A549 (cell line): ENCODE measurements at regions not wholly inside any gene's neighbourhood (a gene's known extent, or its start where the extent isn't known, plus 50 kb on each side); places are given as distances from the start of the nearest gene placed in this dataset.

Experiments used
- ATAC-seq, 2 experiments: fragments of 200-7000 bp in 1 of 2; fragments of >200 bp in 1 of 2; cut with Nextera tagmentation in 1 of 2; cut with Tn5 transposase in 1 of 2; 3 replicates each; pipeline versions ENCODE4 v1.8.0 to v1.9.1; 2018 to 2020; ENCODE audit warnings: mild to moderate bottlenecking in 1 of 2, moderate library complexity in 1 of 2
- CTCF ChIA-PET: fragments of 300-600 bp; sonication (Branson Sonifier 250); formaldehyde crosslinking; extraction: SDS; loops from one replicate; lab custom pipeline; 2021; ENCODE audit warnings: antibody characterized with exemption, inconsistent platforms; lab: Yijun Ruan, JAX
- POLR2A ChIA-PET: fragments of 350-600 bp; formaldehyde crosslinking; extraction: SDS; loops from one replicate; lab custom pipeline; 2021; ENCODE audit warnings: antibody characterized with exemption, inconsistent platforms; lab: Yijun Ruan, JAX
- DNase-seq, 2 experiments: peaks; one replicate each; pipeline versions ENCODE4 v3.0.0 to v3.0.0-alpha.2; 2011 to 2016; ENCODE audit warnings: low read depth in 1 of 2, low spot score in 1 of 2
- FAIRE-seq: peaks from 2 replicates; lab custom pipeline; 2011; peaks lifted over from hg19 to GRCh38; lab: Jason Lieb, UNC
- H3K27ac ChIP-seq, 2 experiments: fragments of >200 bp; sonication (Bioruptor Twin); formaldehyde crosslinking; 3 replicates each; pipeline ENCODE4 v1.5.1; 2016 to 2017
- H3K4me1 ChIP-seq: fragments of >200 bp; sonication (Bioruptor Twin); formaldehyde crosslinking; 3 replicates; pipeline ENCODE4 v1.6.1; 2016
- H3K4me2 ChIP-seq: fragments of >200 bp; sonication (Bioruptor Twin); formaldehyde crosslinking; 3 replicates; pipeline ENCODE4 v1.6.1; 2016
- H3K4me3 ChIP-seq: fragments of >200 bp; sonication (Bioruptor Twin); formaldehyde crosslinking; 3 replicates; pipeline ENCODE4 v1.5.1; 2016
- H3K9me3 ChIP-seq: fragments of >200 bp; sonication (Bioruptor Twin); formaldehyde crosslinking; 3 replicates; pipeline ENCODE4 v1.6.1; 2016
- CBX2 ChIP-seq: fragments of 200-600 bp; sonication (generic); IDR thresholded peaks from 2 replicates; pipeline ENCODE4 v1.6.1; 2016; ENCODE audit warnings: low read depth, mild to moderate bottlenecking, borderline replicate concordance
- CHD4 ChIP-seq: fragments of 200-600 bp; sonication (generic); IDR thresholded peaks from 2 replicates; pipeline ENCODE4 v1.6.1; 2016; ENCODE audit warnings: antibody characterized with exemption, mild to moderate bottlenecking, borderline replicate concordance
- ESRRA ChIP-seq: fragments of 150-350 bp; IDR thresholded peaks from 2 replicates; pipeline ENCODE4 v1.6.1; 2014; ENCODE audit warnings: mild to moderate bottlenecking, low read length, borderline replicate concordance
- FOSB ChIP-seq: fragments of 250-450 bp; sonication (Bioruptor Pico); IDR thresholded peaks from 2 replicates; pipeline ENCODE4 v1.5.0; 2020; ENCODE audit warnings: mild to moderate bottlenecking, moderate library complexity
- GATA3 ChIP-seq: IDR thresholded peaks from 2 replicates; pipeline ENCODE4 v1.6.1; 2012; ENCODE audit warnings: borderline replicate concordance
- HDAC2 ChIP-seq: fragments of 200-600 bp; sonication (generic); IDR thresholded peaks from 2 replicates; pipeline ENCODE4 v1.6.1; 2016
- HEYL ChIP-seq: fragments of 250-450 bp; sonication (Bioruptor Pico); IDR thresholded peaks from 2 replicates; pipeline ENCODE4 v1.8.0; 2021; ENCODE audit warnings: mild to moderate bottlenecking, moderate library complexity
- HOXB5 ChIP-seq: fragments of 250-450 bp; sonication (Bioruptor Pico); IDR thresholded peaks from 2 replicates; pipeline ENCODE4 v1.5.0; 2020; ENCODE audit warnings: mild to moderate bottlenecking, moderate library complexity
- JUNB ChIP-seq: fragments of >200 bp; sonication (Bioruptor Twin); formaldehyde crosslinking; IDR thresholded peaks from 2 replicates; pipeline ENCODE4 v1.6.1; 2016
- MAFK ChIP-seq: fragments of 450-650 bp; IDR thresholded peaks from 2 replicates; pipeline ENCODE4 v1.6.1; 2014; ENCODE audit not compliant: partially characterized antibody
- MAZ ChIP-seq: fragments of 150-350 bp; IDR thresholded peaks from 2 replicates; pipeline ENCODE4 v1.6.1; 2014; ENCODE audit warnings: antibody characterized with exemption, low read depth, low read length, borderline replicate concordance
- NR3C1 ChIP-seq: fragments of >200 bp; sonication (Bioruptor Twin); formaldehyde crosslinking; IDR thresholded peaks from 3 replicates; pipeline ENCODE4 v1.6.1; 2017
- POLR2A ChIP-seq: IDR thresholded peaks from 2 replicates; pipeline ENCODE4 v1.6.1; 2012; ENCODE audit warnings: mild to moderate bottlenecking, low read length
- RARB ChIP-seq: fragments of 250-450 bp; sonication (Bioruptor Pico); IDR thresholded peaks from 2 replicates; pipeline ENCODE4 v1.8.0; 2021; ENCODE audit warnings: mild to moderate bottlenecking, moderate library complexity
- RCOR1 ChIP-seq: fragments of 150-350 bp; IDR thresholded peaks from 2 replicates; pipeline ENCODE4 v1.6.1; 2014; ENCODE audit warnings: antibody characterized with exemption, low read length, low read depth
- REST ChIP-seq: fragments of 200-600 bp; sonication (generic); IDR thresholded peaks from 2 replicates; pipeline ENCODE4 v1.6.1; 2016; ENCODE audit warnings: antibody characterized with exemption, mild to moderate bottlenecking, moderate library complexity
- RFX5 ChIP-seq: fragments of 450-650 bp; IDR thresholded peaks from 2 replicates; pipeline ENCODE4 v1.7.1; 2014; ENCODE audit warnings: antibody characterized with exemption, mild to moderate bottlenecking, moderate library complexity
- SMC3 ChIP-seq: fragments of >200 bp; sonication (Bioruptor Twin); formaldehyde crosslinking; IDR thresholded peaks from 3 replicates; pipeline ENCODE4 v1.6.1; 2018; ENCODE audit warnings: inconsistent platforms
- TFCP2L1 ChIP-seq: fragments of 250-450 bp; sonication (Bioruptor Pico); IDR thresholded peaks from 2 replicates; pipeline ENCODE4 v1.5.0; 2021; ENCODE audit warnings: mild to moderate bottlenecking
- TP53 ChIP-seq: fragments of 250-450 bp; sonication (Bioruptor Pico); IDR thresholded peaks from 2 replicates; pipeline ENCODE4 v1.5.0; 2021; ENCODE audit warnings: mild to moderate bottlenecking, moderate library complexity
- USF2 ChIP-seq: fragments of 450-650 bp; IDR thresholded peaks from 2 replicates; pipeline ENCODE4 v1.6.1; 2014; ENCODE audit warnings: antibody characterized with exemption
- ZFP36 ChIP-seq: fragments of 450-650 bp; IDR thresholded peaks from 2 replicates; pipeline ENCODE4 v1.6.1; 2014; ENCODE audit warnings: borderline replicate concordance; ENCODE audit not compliant: partially characterized antibody
- WGBS: methylation state at CpG from one replicate; pipeline ENCODE4 v1.1.6; 2017; ENCODE audit errors: missing lambda C conversion rate; 5-methylcytosine and 5-hydroxymethylcytosine counted together
- TF ChIP-seq, protein P1 (sequence below): fragments of 150-350 bp; IDR thresholded peaks from 2 replicates; pipeline ENCODE4 v1.6.1; 2014; ENCODE audit warnings: low read depth, mild to moderate bottlenecking, low read length
- TF ChIP-seq, protein P2 (sequence below): IDR thresholded peaks from 2 replicates; pipeline ENCODE4 v1.6.1; 2012
- TF ChIP-seq, protein P3 (sequence below): fragments of 250-450 bp; sonication (Bioruptor Pico); IDR thresholded peaks from 2 replicates; pipeline ENCODE4 v1.5.0; 2021; ENCODE audit warnings: mild to moderate bottlenecking, moderate library complexity, borderline replicate concordance

DNA sequence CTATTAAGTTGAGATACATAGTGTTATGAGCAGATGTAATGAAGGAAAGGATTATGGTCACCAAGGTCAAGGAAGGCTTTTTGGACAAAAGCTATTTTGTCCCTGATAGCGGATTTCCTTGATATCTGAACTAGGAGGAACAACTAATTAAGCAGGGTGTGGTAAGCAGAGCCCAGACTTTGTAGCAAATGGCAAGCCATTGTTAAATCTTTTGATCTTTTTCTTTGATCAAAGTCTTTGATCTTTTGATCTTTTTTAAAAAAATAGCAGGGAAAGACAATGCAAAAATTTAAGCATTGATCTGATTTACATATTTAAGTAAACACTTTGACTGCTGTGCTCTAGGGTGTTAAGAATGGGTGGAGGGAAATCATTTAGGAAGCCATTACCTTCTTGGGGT is 1242.0 kb downstream of the MAT2B start:
- H3K9me3 ChIP-seq: no peaks in the 10 kb centered on the region
- no peak for ATAC-seq
- ChIA-PET POLR2A (no interaction called here), CTCF (no interaction called here)
- H3K4me3 ChIP-seq: no peak overlapping the region
- H3K27ac ChIP-seq: no peak overlapping the region
- no peak for DNase-seq
- whole genome bisulfite sequencing: 0% methylated on average over 1 of the region's 1 CpG
- TF ChIP-seq RFX5 (no peak), NR3C1 (no peak), RCOR1 (no peak), GATA3 (no peak), HDAC2 (no peak), TP53 (no peak), ESRRA (no peak), RARB (CRISPR knock-in tag) (no peak), CBX2 (no peak), CHD4 (no peak), HEYL (CRISPR knock-in tag) (no peak), JUNB (no peak)
- peak; percentile 67 for FAIRE-seq
- H3K4me1 ChIP-seq: no peaks in the 10 kb centered on the region
- H3K4me2 ChIP-seq: no peak overlapping the region

DNA sequence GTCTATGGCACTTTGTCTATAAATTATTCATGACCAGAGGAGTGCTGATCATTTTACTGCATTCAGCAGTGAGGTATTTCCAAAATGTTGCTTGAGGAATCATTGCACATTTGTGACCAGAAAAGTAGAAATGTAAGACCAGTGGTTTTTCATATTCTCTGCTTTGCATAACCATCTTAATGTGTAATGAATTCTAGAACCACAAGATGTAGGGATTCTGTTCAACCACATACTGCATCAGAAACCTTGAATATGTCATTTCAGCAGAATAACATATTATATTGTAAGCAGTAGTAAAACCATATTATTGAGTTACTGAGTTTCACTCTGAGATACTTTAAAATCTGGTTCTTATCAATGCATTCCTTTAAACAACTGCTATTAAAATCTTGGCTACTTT is 1243.4 kb downstream of the MAT2B start:
- H3K4me3 ChIP-seq: no peak overlapping the region
- no peak for FAIRE-seq
- H3K4me1 ChIP-seq: no peaks in the 10 kb centered on the region
- ChIA-PET POLR2A (no interaction called here), CTCF (no interaction called here)
- TF ChIP-seq HOXB5: no peak
- TF ChIP-seq ZFP36: no peak
- TF ChIP-seq MAFK: peak; percentile 19
- no peak for TF ChIP-seq TFCP2L1 (CRISPR knock-in tag)
- TF ChIP-seq, protein P1, sequence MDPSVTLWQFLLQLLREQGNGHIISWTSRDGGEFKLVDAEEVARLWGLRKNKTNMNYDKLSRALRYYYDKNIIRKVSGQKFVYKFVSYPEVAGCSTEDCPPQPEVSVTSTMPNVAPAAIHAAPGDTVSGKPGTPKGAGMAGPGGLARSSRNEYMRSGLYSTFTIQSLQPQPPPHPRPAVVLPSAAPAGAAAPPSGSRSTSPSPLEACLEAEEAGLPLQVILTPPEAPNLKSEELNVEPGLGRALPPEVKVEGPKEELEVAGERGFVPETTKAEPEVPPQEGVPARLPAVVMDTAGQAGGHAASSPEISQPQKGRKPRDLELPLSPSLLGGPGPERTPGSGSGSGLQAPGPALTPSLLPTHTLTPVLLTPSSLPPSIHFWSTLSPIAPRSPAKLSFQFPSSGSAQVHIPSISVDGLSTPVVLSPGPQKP: no peak
- no peak for TF ChIP-seq USF2
- no peaks in the 10 kb centered on the region for H3K9me3 ChIP-seq
- DNase-seq: no peak
- H3K27ac ChIP-seq: no peak overlapping the region
- ATAC-seq: no peak
- H3K4me2 ChIP-seq: no peak overlapping the region

GRCh38 chr5:164753434-164753833 is 1248.0 kb downstream of the MAT2B start:
- Histone ChIP-seq H3K4me3 (no peak overlapping the region), H3K9me3 (no peaks in the 10 kb centered on the region), H3K27ac (no peak overlapping the region), H3K4me1 (no peaks in the 10 kb centered on the region), H3K4me2 (no peak overlapping the region)
- 0% methylated on average over 1 of the region's 1 CpG for WGBS
- DNase-seq: no peak
- no peak for ATAC-seq
- CTCF ChIA-PET: no interaction called here
- POLR2A ChIA-PET: no interaction called here
- no peak for FAIRE-seq
- TF ChIP-seq, protein P1: no peak
- TF ChIP-seq, protein P2, sequence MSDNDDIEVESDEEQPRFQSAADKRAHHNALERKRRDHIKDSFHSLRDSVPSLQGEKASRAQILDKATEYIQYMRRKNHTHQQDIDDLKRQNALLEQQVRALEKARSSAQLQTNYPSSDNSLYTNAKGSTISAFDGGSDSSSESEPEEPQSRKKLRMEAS: no peak
- no peak for TF ChIP-seq SMC3
- TF ChIP-seq MAZ: no peak
- no peak for TF ChIP-seq HOXB5
- no peak for TF ChIP-seq FOSB (CRISPR knock-in tag)
- TF ChIP-seq POLR2A: no peak
- TF ChIP-seq HEYL (CRISPR knock-in tag): no peak
- no peak for TF ChIP-seq MAFK
- no peak for TF ChIP-seq REST
- no peak for TF ChIP-seq TFCP2L1 (CRISPR knock-in tag)
- TF ChIP-seq, protein P3, sequence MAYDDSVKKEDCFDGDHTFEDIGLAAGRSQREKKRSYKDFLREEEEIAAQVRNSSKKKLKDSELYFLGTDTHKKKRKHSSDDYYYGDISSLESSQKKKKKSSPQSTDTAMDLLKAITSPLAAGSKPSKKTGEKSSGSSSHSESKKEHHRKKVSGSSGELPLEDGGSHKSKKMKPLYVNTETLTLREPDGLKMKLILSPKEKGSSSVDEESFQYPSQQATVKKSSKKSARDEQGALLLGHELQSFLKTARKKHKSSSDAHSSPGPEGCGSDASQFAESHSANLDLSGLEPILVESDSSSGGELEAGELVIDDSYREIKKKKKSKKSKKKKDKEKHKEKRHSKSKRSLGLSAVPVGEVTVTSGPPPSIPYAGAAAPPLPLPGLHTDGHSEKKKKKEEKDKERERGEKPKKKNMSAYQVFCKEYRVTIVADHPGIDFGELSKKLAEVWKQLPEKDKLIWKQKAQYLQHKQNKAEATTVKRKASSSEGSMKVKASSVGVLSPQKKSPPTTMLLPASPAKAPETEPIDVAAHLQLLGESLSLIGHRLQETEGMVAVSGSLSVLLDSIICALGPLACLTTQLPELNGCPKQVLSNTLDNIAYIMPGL (CRISPR knock-in tag): no peak
